Neural crest cell (in vitro differentiated cells): ENCODE measurements at regions not wholly inside any gene's neighbourhood (a gene's known extent, or its start where the extent isn't known, plus 50 kb on each side); places are given as distances from the start of the nearest gene placed in this dataset.
"Not testable (repeated sequence)": the region's sequence is repeated elsewhere in the genome, so short reads cannot be mapped to it uniquely, and the experiment has no call there.

ENCODE experiments used
- DNase-seq: peaks from one replicate; pipeline ENCODE4 v3.0.0; 2021; ENCODE audit warnings: low read depth, mixed read lengths, low spot score
- H3K27ac Mint-ChIP-seq: one replicate; pipeline ENCODE4 v1.8.0; 2021; ENCODE audit warnings: mild to moderate bottlenecking, mixed read lengths; ENCODE audit not compliant: unreplicated experiment
- H3K27me3 Mint-ChIP-seq: 2 replicates; pipeline ENCODE4 v1.8.0; 2021; ENCODE audit warnings: low read depth, mild to moderate bottlenecking, mixed read lengths
- H3K36me3 Mint-ChIP-seq: 2 replicates; pipeline ENCODE4 v1.8.0; 2021; ENCODE audit warnings: low read depth, mild to moderate bottlenecking, mixed read lengths
- H3K4me1 Mint-ChIP-seq: 2 replicates; pipeline ENCODE4 v1.8.0; 2021; ENCODE audit warnings: mixed read lengths
- H3K4me3 Mint-ChIP-seq: one replicate; pipeline ENCODE4 v1.8.0; 2021; ENCODE audit warnings: mild to moderate bottlenecking, mixed read lengths
- H3K9me3 Mint-ChIP-seq: 2 replicates; pipeline ENCODE4 v1.8.0; 2021; ENCODE audit warnings: mixed read lengths
- CTCF ChIP-seq: fragments of 200-600 bp; sonication (generic); conservative IDR thresholded peaks from 2 replicates; pipeline ENCODE4 v1.5.0; 2021; ENCODE audit warnings: antibody characterized with exemption, mild to moderate bottlenecking

- no peak for DNase-seq
- H3K4me1 Mint-ChIP-seq = no peaks in the 10 kb centered on the region
- H3K9me3 Mint-ChIP-seq = no peaks in the 10 kb centered on the region
- no peak for TF ChIP-seq CTCF
- H3K4me3 Mint-ChIP-seq = no peak overlapping the region
- H3K27ac Mint-ChIP-seq = no peak overlapping the region
- H3K27me3 Mint-ChIP-seq = peaks cover 2% of the 10 kb centered on the region
- no peaks in the 10 kb centered on the region for H3K36me3 Mint-ChIP-seq
These were observed 78.1 kb upstream of the EGFR start for GRCh38 chr7:54940748-54941147.

- H3K36me3 Mint-ChIP-seq = no peaks in the 10 kb centered on the region
- no peak overlapping the region for H3K4me3 Mint-ChIP-seq
- H3K4me1 Mint-ChIP-seq = no peaks in the 10 kb centered on the region
- H3K9me3 Mint-ChIP-seq = no peaks in the 10 kb centered on the region
- no peak for DNase-seq
- no peak for TF ChIP-seq CTCF
- H3K27me3 Mint-ChIP-seq = no peaks in the 10 kb centered on the region
- no peak overlapping the region for H3K27ac Mint-ChIP-seq
These were observed 74.6 kb upstream of the EGFR start for GRCh38 chr7:54944179-54944578.

- H3K27ac Mint-ChIP-seq = no peak overlapping the region
- DNase-seq = no peak
- H3K4me1 Mint-ChIP-seq = no peaks in the 10 kb centered on the region
- H3K9me3 Mint-ChIP-seq = no peaks in the 10 kb centered on the region
- H3K27me3 Mint-ChIP-seq = no peaks in the 10 kb centered on the region
- no peaks in the 10 kb centered on the region for H3K36me3 Mint-ChIP-seq
- TF ChIP-seq CTCF = no peak
- no peak overlapping the region for H3K4me3 Mint-ChIP-seq
These were observed 72.5 kb upstream of the EGFR start for GRCh38 chr7:54946271-54946670.

- Mint-ChIP-seq H3K27ac (no peak overlapping the region), H3K36me3 (no peaks in the 10 kb centered on the region), H3K9me3 (no peaks in the 10 kb centered on the region), H3K4me1 (no peaks in the 10 kb centered on the region), H3K4me3 (no peak overlapping the region), H3K27me3 (no peaks in the 10 kb centered on the region)
- no peak for DNase-seq
- TF ChIP-seq CTCF = no peak
These were observed 72.1 kb upstream of the EGFR start for GRCh38 chr7:54946764-54947163.

- no peak overlapping the region for H3K27ac Mint-ChIP-seq
- H3K4me1 Mint-ChIP-seq = no peaks in the 10 kb centered on the region
- H3K9me3 Mint-ChIP-seq = no peaks in the 10 kb centered on the region
- no peaks in the 10 kb centered on the region for H3K27me3 Mint-ChIP-seq
- no peaks in the 10 kb centered on the region for H3K36me3 Mint-ChIP-seq
- DNase-seq = no peak
- TF ChIP-seq CTCF = no peak
- H3K4me3 Mint-ChIP-seq = no peak overlapping the region
These were observed 71.6 kb upstream of the EGFR start for GRCh38 chr7:54947266-54947665.

- not testable (repeated sequence) for H3K4me1 Mint-ChIP-seq, H3K9me3 Mint-ChIP-seq, H3K27ac Mint-ChIP-seq, H3K27me3 Mint-ChIP-seq, H3K4me3 Mint-ChIP-seq, DNase-seq, H3K36me3 Mint-ChIP-seq
These were observed 69.3 kb upstream of the EGFR start for GRCh38 chr7:54949514-54949913.
